Esophagus muscularis mucosa (tissue), 4 donors: ENCODE measurements at regions not wholly inside any gene's neighbourhood (a gene's known extent, or its start where the extent isn't known, plus 50 kb on each side); places are given as distances from the start of the nearest gene placed in this dataset.

ENCODE experiments used
- DNase-seq: peaks from one replicate; pipeline ENCODE4 v3.0.0-alpha.2; 2017; ENCODE audit errors: extremely low spot score
- H3K27ac ChIP-seq, 4 donors: fragments of 200-600 bp; sonication (generic); replicated peaks in 1 of 4; 1 replicate in 3 of 4; 2 replicates in 1 of 4; pipeline ENCODE4 v1.5.1; 2016 to 2019; ENCODE audit warnings: mild to moderate bottlenecking in 1 of 4
- H3K27me3 ChIP-seq, 4 donors: fragments of 200-600 bp; sonication (generic); one replicate each; pipeline versions ENCODE4 v1.5.1 to v1.6.0; 2016 to 2019
- H3K36me3 ChIP-seq, 4 donors: fragments of 200-600 bp; sonication (generic); one replicate each; pipeline ENCODE4 v1.5.1; 2016 to 2019
- H3K4me1 ChIP-seq, 4 donors: fragments of 200-600 bp; sonication (generic); one replicate each; pipeline ENCODE4 v1.5.1; 2016 to 2019
- H3K4me3 ChIP-seq, 4 donors: fragments of 200-600 bp; sonication (generic); 1 replicate in 2 of 4; 2 replicates in 2 of 4; pipeline ENCODE4 v1.5.1; 2016 to 2019; ENCODE audit warnings: mild to moderate bottlenecking in 4 of 4, moderate library complexity in 1 of 4
- H3K9me3 ChIP-seq, 4 donors: fragments of 200-600 bp; sonication (generic); 1 replicate in 3 of 4; 2 replicates in 1 of 4; pipeline ENCODE4 v1.5.1; 2016 to 2019
- CTCF ChIP-seq, 3 experiments: fragments of 200-600 bp in 2 of 3; fragments of 450-650 bp in 1 of 3; sonication (generic) in 2 of 3; IDR thresholded peaks; one replicate each; pipeline ENCODE4 v1.5.1; 2017 to 2019; ENCODE audit warnings: antibody characterized with exemption in 3 of 3, mild to moderate bottlenecking in 2 of 3, moderate library complexity in 1 of 3
- EP300 ChIP-seq: sonication (generic); formaldehyde crosslinking; IDR thresholded peaks from one replicate; pipeline ENCODE4 v1.6.1; 2017; ENCODE audit warnings: antibody characterized with exemption
- POLR2A ChIP-seq: fragments of 450-650 bp; IDR thresholded peaks from one replicate; pipeline ENCODE4 v1.6.1; 2017; ENCODE audit warnings: antibody characterized with exemption, moderate library complexity, mild to moderate bottlenecking, low read depth
- POLR2AphosphoS5 ChIP-seq, 2 donors: sonication (generic); formaldehyde crosslinking; IDR thresholded peaks; one replicate each; pipeline ENCODE4 v1.6.1; 2017; ENCODE audit warnings: antibody characterized with exemption in 2 of 2
- WGBS: methylation state at CpG from one replicate; pipeline ENCODE4 v1.1.5; 2018; 5-methylcytosine and 5-hydroxymethylcytosine counted together
- intact Hi-C: fragments of 100-400 bp; cut with DNase I; formaldehyde crosslinking; loops from one replicate; pipeline ENCODE4 v1.15.1; 2023

GRCh38 chr14:61891170-61891569 is 128.9 kb downstream of the SNAPC1 start:
- intact Hi-C loops = no loop called here
- Histone ChIP-seq H3K4me3 (no peak overlapping the region), H3K36me3 (peaks cover 0 to 4% (median 0%) of the 10 kb centered on the region in 4 donors), H3K9me3 (no peaks in the 10 kb centered on the region), H3K4me1 (no peaks in the 10 kb centered on the region), H3K27ac (no peak overlapping the region), H3K27me3 (no peaks in the 10 kb centered on the region)
- 59% methylated on average over 5 of the region's 5 CpGs for WGBS
- DNase-seq = no peak
- no peak for TF ChIP-seq POLR2AphosphoS5 (IDR thresholded peaks at IDR 0.05)
- TF ChIP-seq EP300 = no peak
- TF ChIP-seq CTCF (IDR thresholded peaks at IDR 0.05) = no peak
- no peak for TF ChIP-seq POLR2A

- Histone ChIP-seq H3K36me3 (peaks cover 0 to 4% (median 0%) of the 10 kb centered on the region in 4 donors), H3K9me3 (no peaks in the 10 kb centered on the region), H3K27me3 (no peaks in the 10 kb centered on the region), H3K27ac (no peak overlapping the region), H3K4me1 (no peaks in the 10 kb centered on the region), H3K4me3 (no peak overlapping the region)
- no peak for DNase-seq
- intact Hi-C loops = no loop called here
- WGBS = 65% methylated on average over 4 of the region's 4 CpGs
- TF ChIP-seq CTCF (IDR thresholded peaks at IDR 0.05) (no peak), POLR2AphosphoS5 (IDR thresholded peaks at IDR 0.05) (no peak), POLR2A (no peak), EP300 (no peak)
Measured at GRCh38 chr14:61891810-61892209, 129.6 kb downstream of the SNAPC1 start.

- 87% methylated on average over 5 of the region's 5 CpGs for WGBS
- no peak for DNase-seq
- Histone ChIP-seq H3K4me1 (no peaks in the 10 kb centered on the region), H3K27me3 (no peaks in the 10 kb centered on the region), H3K9me3 (no peaks in the 10 kb centered on the region), H3K27ac (no peak overlapping the region), H3K36me3 (no peaks in the 10 kb centered on the region), H3K4me3 (no peak overlapping the region)
- intact Hi-C loops = no loop called here
- no peak for TF ChIP-seq EP300
- no peak for TF ChIP-seq CTCF (IDR thresholded peaks at IDR 0.05)
- TF ChIP-seq POLR2A = no peak
- no peak for TF ChIP-seq POLR2AphosphoS5 (IDR thresholded peaks at IDR 0.05)
Measured at GRCh38 chr14:61893371-61893940, 131.2 kb downstream of the SNAPC1 start.

DNA sequence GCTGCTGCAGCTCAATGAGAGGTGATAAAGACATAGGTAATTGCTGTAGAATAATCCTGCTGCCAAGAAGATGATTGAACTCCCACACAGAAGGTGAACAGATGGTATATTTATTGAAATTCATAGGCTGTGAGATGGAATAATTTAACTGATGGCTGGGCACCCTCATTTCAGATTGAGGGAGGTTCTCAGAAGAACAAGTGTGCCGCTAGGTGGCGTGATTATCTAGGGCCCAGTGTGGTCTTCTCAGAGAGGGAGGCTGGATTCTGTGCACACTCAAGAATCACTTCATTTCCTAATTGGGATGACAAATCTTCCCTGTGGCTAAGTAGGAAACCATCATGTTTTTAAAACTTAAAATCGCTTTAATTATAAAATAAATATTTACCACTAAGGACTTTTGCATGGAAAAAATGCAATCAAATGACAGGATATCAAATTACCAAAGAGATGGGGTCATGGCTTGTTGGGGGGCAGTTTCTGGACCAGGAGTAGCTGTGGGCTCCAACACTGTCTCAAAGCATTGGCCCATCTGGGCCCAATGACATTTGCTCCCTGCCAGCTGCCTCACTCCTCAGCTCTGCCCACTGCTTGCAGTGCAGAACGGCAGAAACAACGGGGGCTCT is 132.3 kb downstream of the SNAPC1 start:
- no peaks in the 10 kb centered on the region for H3K4me1 ChIP-seq
- no peak for DNase-seq
- intact Hi-C loops = no loop called here
- H3K4me3 ChIP-seq = no peak overlapping the region
- TF ChIP-seq POLR2A (no peak), CTCF (IDR thresholded peaks at IDR 0.05) (peak; percentile 19 to 48 (median 23))
- no peaks in the 10 kb centered on the region for H3K36me3 ChIP-seq
- 52% methylated on average over 5 of the region's 5 CpGs for WGBS
- H3K9me3 ChIP-seq = no peaks in the 10 kb centered on the region
- H3K27ac ChIP-seq = no peak overlapping the region
- H3K27me3 ChIP-seq = no peaks in the 10 kb centered on the region

DNA sequence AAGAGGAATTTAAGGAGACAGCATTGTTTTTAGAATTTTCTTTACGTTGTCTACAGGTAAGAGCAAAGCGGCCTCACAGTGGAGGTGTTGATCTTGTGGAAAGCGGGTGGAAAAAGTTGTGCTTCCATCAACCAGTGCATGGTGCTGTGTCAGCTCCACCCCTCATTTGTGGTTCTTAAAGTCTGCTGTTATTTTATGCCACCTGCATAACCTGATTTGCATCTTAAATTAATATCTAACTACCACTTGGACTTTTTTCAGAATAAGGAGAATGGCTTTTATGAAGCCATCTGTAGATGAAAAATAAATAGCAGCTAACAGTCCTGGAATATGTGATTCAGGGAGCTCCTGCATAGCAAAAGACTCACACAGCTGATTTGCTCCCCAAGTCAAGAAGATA is 135.1 kb downstream of the SNAPC1 start:
- H3K4me3 ChIP-seq = no peak overlapping the region
- 89% methylated on average over 3 of the region's 3 CpGs for WGBS
- intact Hi-C loops = no loop called here

More for the DNA sequence above, 135.1 kb downstream of the SNAPC1 start:
- Histone ChIP-seq H3K36me3 (no peaks in the 10 kb centered on the region), H3K27ac (no peak overlapping the region), H3K4me1 (no peaks in the 10 kb centered on the region), H3K27me3 (no peaks in the 10 kb centered on the region), H3K9me3 (no peaks in the 10 kb centered on the region)
- DNase-seq = no peak
- no peak for TF ChIP-seq POLR2AphosphoS5 (IDR thresholded peaks at IDR 0.05)
- TF ChIP-seq EP300 = no peak
- no peak for TF ChIP-seq POLR2A
- TF ChIP-seq CTCF (IDR thresholded peaks at IDR 0.05) = no peak
